ENCODE measurements at regions not wholly inside any gene's neighbourhood (a gene's known extent, or its start where the extent isn't known, plus 50 kb on each side); places are given as distances from the start of the nearest gene placed in this dataset.

GRCh38 chr9:28293369-28294090 lies 720.2 kb upstream of the C9orf72 start:
- Histone ChIP-seq H3K27ac (no peak overlapping the region), H3K27me3 (no peaks in the 10 kb centered on the region), H3K4me1 (no peaks in the 10 kb centered on the region), H3K9me3 (no peaks in the 10 kb centered on the region), H3K4me3 (no peak overlapping the region), H3K36me3 (no peaks in the 10 kb centered on the region), H3K9ac (ENCODE audit: low read depth in 2 of 2, low read length in 2 of 2) (no peak overlapping the region)
- TF ChIP-seq CTCF (IDR thresholded peaks at IDR 0.05), result no peak
- DNase-seq, result no peak
- intact Hi-C loops (cut with DNase I), result no loop called here

DNA sequence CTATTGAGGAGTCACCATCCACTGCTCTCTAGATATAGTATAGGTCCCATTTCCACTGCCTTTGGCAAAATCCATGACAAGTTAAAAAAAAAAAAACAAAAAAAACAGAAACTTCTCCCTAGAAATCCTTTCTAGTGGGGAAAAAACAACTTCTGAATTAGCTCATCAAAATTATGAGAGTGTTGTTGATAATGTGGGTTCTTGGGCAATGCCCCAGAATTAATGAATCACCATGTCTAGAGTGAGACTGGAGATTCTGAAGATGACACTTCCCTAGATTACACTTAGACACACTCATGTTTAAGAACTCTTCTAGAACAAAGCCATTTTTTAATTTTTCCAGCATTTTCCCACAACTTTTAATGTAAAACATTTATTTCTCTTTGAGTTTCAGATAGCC lies 728.0 kb upstream of the C9orf72 start:
- H3K9ac ChIP-seq (ENCODE audit: low read depth in 2 of 2, low read length in 2 of 2), result no peak overlapping the region
- no peak overlapping the region for H3K4me3 ChIP-seq
- H3K27me3 ChIP-seq, result no peaks in the 10 kb centered on the region
- H3K4me1 ChIP-seq, result no peaks in the 10 kb centered on the region
- no peaks in the 10 kb centered on the region for H3K36me3 ChIP-seq
- TF ChIP-seq CTCF (IDR thresholded peaks at IDR 0.05), result no peak
- no peak overlapping the region for H3K27ac ChIP-seq
- intact Hi-C loops (cut with DNase I), result no loop called here
- no peak for DNase-seq
- H3K9me3 ChIP-seq, result no peaks in the 10 kb centered on the region

- Histone ChIP-seq H3K4me3 (no peak overlapping the region), H3K4me1 (no peaks in the 10 kb centered on the region), H3K9me3 (no peaks in the 10 kb centered on the region), H3K27me3 (no peaks in the 10 kb centered on the region), H3K36me3 (no peaks in the 10 kb centered on the region), H3K9ac (ENCODE audit: low read depth in 2 of 2, low read length in 2 of 2) (no peak overlapping the region), H3K27ac (no peak overlapping the region)
- TF ChIP-seq CTCF (IDR thresholded peaks at IDR 0.05), result no peak
- DNase-seq, result no peak
- intact Hi-C loops (cut with DNase I), result no loop called here
These were observed 744.5 kb upstream of the C9orf72 start for GRCh38 chr9:28317745-28318144.

DNA sequence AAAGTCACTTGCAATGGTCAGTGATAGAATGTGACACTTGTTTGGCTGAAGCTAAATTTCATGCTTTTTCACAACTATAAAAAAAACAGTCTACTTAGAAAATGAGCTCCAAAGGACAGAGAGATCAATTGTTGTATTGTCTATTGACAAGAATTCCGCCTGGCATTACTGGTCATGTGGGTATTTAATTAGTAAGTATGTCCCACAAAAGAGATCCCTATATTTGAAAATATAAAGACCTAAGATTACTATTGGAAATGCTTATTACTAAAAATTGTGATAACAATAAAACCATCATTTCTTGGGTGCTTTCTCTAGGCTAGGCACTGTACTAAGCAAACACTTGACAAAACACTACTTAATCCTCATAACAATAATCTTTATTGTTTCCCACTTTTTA lies 745.2 kb upstream of the C9orf72 start:
- intact Hi-C loops (cut with DNase I), result no loop called here
- no peaks in the 10 kb centered on the region for H3K27me3 ChIP-seq
- no peaks in the 10 kb centered on the region for H3K4me1 ChIP-seq
- no peaks in the 10 kb centered on the region for H3K9me3 ChIP-seq
- no peak for DNase-seq
- no peak for TF ChIP-seq CTCF (IDR thresholded peaks at IDR 0.05)
- no peak overlapping the region for H3K9ac ChIP-seq (ENCODE audit: low read depth in 2 of 2, low read length in 2 of 2)
- H3K36me3 ChIP-seq, result no peaks in the 10 kb centered on the region
- H3K4me3 ChIP-seq, result no peak overlapping the region
- H3K27ac ChIP-seq, result no peak overlapping the region

DNA sequence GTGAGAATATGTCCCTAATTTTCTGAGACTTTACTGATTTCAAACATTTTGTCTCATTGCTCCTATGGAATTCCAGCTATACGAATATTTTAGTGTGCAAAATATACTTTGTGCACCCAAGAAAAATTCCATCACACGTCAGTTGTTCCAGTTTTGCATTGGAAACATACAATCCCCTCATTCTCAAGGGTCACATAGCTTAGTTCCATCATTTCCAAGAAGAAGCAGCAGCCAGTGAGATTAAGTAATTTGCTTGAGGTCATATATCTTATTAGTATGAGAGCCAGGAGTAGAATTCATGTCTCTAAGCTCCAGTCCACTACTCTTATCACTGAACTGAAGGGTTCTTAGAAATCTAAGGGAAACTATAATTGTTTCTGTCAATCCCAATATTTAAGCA lies 746.7 kb upstream of the C9orf72 start:
- Histone ChIP-seq H3K27ac (no peak overlapping the region), H3K27me3 (no peaks in the 10 kb centered on the region), H3K4me3 (no peak overlapping the region), H3K9me3 (no peaks in the 10 kb centered on the region), H3K36me3 (no peaks in the 10 kb centered on the region), H3K9ac (ENCODE audit: low read depth in 2 of 2, low read length in 2 of 2) (no peak overlapping the region), H3K4me1 (no peaks in the 10 kb centered on the region)
- intact Hi-C loops (cut with DNase I), result no loop called here
- no peak for DNase-seq
- TF ChIP-seq CTCF (IDR thresholded peaks at IDR 0.05), result no peak
